CD4-positive, alpha-beta T cell (primary cell): ENCODE measurements at regions not wholly inside any gene's neighbourhood (a gene's known extent, or its start where the extent isn't known, plus 50 kb on each side); places are given as distances from the start of the nearest gene placed in this dataset.

ENCODE experiments used
- ATAC-seq: fragments of 200-7000 bp; cut with Tn5 transposase; one replicate; pipeline ENCODE4 v1.10.0; 2022; ENCODE audit warnings: mild to moderate bottlenecking; ENCODE audit not compliant: poor library complexity
- CTCF ChIA-PET: fragments of 350-600 bp; sonication (Branson Sonifier 250); formaldehyde crosslinking; loops from one replicate; lab custom pipeline; 2021; ENCODE audit warnings: antibody characterized with exemption, inconsistent platforms; lab: Charles Lee
- POLR2A ChIA-PET: fragments of 350-600 bp; sonication (Branson Sonifier 250); formaldehyde crosslinking; loops from one replicate; lab custom pipeline; 2021; ENCODE audit warnings: antibody characterized with exemption, inconsistent platforms; lab: Charles Lee
- DNase-seq, 14 experiments: peaks; one replicate each; pipeline ENCODE4 v3.0.0-alpha.2; 2013 to 2020; ENCODE audit warnings: mixed read lengths in 2 of 14
- H3K27ac ChIP-seq, 2 donors: one replicate each; pipeline versions ENCODE4 v1.5.1 to v1.7.0; 2013; ENCODE audit warnings: low read length in 2 of 2, low read depth in 1 of 2, mild to moderate bottlenecking in 1 of 2
- H3K27me3 ChIP-seq, 2 experiments: 1 replicate in 1 of 2; 2 replicates in 1 of 2; pipeline versions ENCODE4 v1.6.1 to v1.7.0; 2013; ENCODE audit warnings: low read length in 2 of 2, control low read depth in 1 of 2, mild to moderate bottlenecking in 1 of 2, moderate library complexity in 1 of 2; ENCODE audit not compliant: insufficient read depth in 2 of 2, control insufficient read depth in 1 of 2
- H3K36me3 ChIP-seq: one replicate; pipeline ENCODE4 v1.6.1; 2013; ENCODE audit warnings: low read length, control low read depth; ENCODE audit not compliant: insufficient read depth
- H3K4me1 ChIP-seq: one replicate; pipeline ENCODE4 v1.6.1; 2013; ENCODE audit warnings: low read length, control low read depth; ENCODE audit not compliant: insufficient read depth
- H3K4me3 ChIP-seq: one replicate; pipeline ENCODE4 v1.5.1; 2013; ENCODE audit warnings: mild to moderate bottlenecking, low read length, moderate library complexity
- H3K9me3 ChIP-seq, 2 experiments: 1 replicate in 1 of 2; 2 replicates in 1 of 2; pipeline versions ENCODE4 v1.6.1 to v1.7.0; 2013; ENCODE audit warnings: low read length in 2 of 2, mild to moderate bottlenecking in 2 of 2, control low read depth in 1 of 2, moderate library complexity in 1 of 2; ENCODE audit not compliant: control insufficient read depth in 1 of 2, insufficient read depth in 1 of 2
- H3K27ac Mint-ChIP-seq: one replicate; pipeline ENCODE4 v1.8.0; 2020; ENCODE audit warnings: mixed read lengths
- H3K27me3 Mint-ChIP-seq: one replicate; pipeline ENCODE4 v1.8.0; 2021; ENCODE audit warnings: mixed read lengths
- H3K36me3 Mint-ChIP-seq: one replicate; pipeline ENCODE4 v1.8.0; 2021; ENCODE audit warnings: low read depth, mixed read lengths
- H3K4me1 Mint-ChIP-seq: one replicate; pipeline ENCODE4 v1.8.0; 2021; ENCODE audit warnings: low read depth, mixed read lengths
- H3K4me3 Mint-ChIP-seq: one replicate; pipeline ENCODE4 v1.8.0; 2020; ENCODE audit warnings: mild to moderate bottlenecking, mixed read lengths
- H3K9me3 Mint-ChIP-seq: one replicate; pipeline ENCODE4 v1.8.0; 2020; ENCODE audit warnings: mixed read lengths
- intact Hi-C, 2 experiments: fragments of 100-400 bp; cut with DNase I in 1 of 2; cut with micrococcal nuclease in 1 of 2; formaldehyde crosslinking; loops; one replicate each; pipeline versions ENCODE4 v1.15.1 to v1.9.0; 2023 to 2025; cut with DNase I, micrococcal nuclease
- TF ChIP-seq, protein P1 (sequence below): fragments of 200-600 bp; IDR thresholded peaks from one replicate; pipeline ENCODE4 v1.8.0; 2022; ENCODE audit warnings: antibody characterized with exemption, mild to moderate bottlenecking

DNA sequence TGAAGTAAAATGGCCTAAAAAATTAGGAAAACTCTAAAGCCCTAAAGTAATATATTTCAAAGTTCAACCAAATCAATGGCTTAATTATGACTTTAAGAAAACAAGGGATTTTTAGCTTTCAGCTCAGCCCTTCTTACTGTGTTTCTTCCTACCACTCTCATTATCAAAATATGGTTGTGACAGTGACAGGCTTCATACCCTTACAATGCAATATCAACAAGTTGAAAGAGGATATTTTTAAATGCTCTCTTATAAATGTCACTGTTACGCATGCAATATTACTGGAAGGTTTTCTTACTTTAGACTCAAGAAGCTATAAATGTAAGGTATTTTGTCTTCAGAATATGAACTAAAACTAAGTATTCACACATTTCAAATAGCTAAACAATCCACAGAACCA lies 1225.7 kb upstream of the MIR17HG start:
- Mint-ChIP-seq H3K36me3 (no peaks in the 10 kb centered on the region), H3K27me3 (no peaks in the 10 kb centered on the region), H3K27ac (no peak overlapping the region), H3K4me3 (no peak overlapping the region), H3K4me1 (no peaks in the 10 kb centered on the region), H3K9me3 (peaks cover 10% of the 10 kb centered on the region)
- ATAC-seq, result no peak
- H3K36me3 ChIP-seq, result no peaks in the 10 kb centered on the region
- no peak overlapping the region for H3K4me3 ChIP-seq
- H3K27me3 ChIP-seq, result no peaks in the 10 kb centered on the region
- H3K4me1 ChIP-seq, result no peaks in the 10 kb centered on the region
- CTCF ChIA-PET, result no interaction called here
- TF ChIP-seq, protein P1, sequence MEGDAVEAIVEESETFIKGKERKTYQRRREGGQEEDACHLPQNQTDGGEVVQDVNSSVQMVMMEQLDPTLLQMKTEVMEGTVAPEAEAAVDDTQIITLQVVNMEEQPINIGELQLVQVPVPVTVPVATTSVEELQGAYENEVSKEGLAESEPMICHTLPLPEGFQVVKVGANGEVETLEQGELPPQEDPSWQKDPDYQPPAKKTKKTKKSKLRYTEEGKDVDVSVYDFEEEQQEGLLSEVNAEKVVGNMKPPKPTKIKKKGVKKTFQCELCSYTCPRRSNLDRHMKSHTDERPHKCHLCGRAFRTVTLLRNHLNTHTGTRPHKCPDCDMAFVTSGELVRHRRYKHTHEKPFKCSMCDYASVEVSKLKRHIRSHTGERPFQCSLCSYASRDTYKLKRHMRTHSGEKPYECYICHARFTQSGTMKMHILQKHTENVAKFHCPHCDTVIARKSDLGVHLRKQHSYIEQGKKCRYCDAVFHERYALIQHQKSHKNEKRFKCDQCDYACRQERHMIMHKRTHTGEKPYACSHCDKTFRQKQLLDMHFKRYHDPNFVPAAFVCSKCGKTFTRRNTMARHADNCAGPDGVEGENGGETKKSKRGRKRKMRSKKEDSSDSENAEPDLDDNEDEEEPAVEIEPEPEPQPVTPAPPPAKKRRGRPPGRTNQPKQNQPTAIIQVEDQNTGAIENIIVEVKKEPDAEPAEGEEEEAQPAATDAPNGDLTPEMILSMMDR, result no peak
- no peak overlapping the region for H3K27ac ChIP-seq
- intact Hi-C loops, result no loop called here
- no peak for DNase-seq
- POLR2A ChIA-PET, result no interaction called here
- H3K9me3 ChIP-seq, result peaks cover 0 to 4% of the 10 kb centered on the region in 2 experiments

- Mint-ChIP-seq H3K27ac (no peak overlapping the region), H3K27me3 (no peaks in the 10 kb centered on the region), H3K36me3 (no peaks in the 10 kb centered on the region), H3K4me3 (no peak overlapping the region), H3K9me3 (peaks cover 10% of the 10 kb centered on the region), H3K4me1 (no peaks in the 10 kb centered on the region)
- Histone ChIP-seq H3K27ac (no peak overlapping the region), H3K4me1 (no peaks in the 10 kb centered on the region), H3K27me3 (no peaks in the 10 kb centered on the region), H3K9me3 (peaks cover 0 to 4% of the 10 kb centered on the region in 2 experiments), H3K4me3 (no peak overlapping the region), H3K36me3 (no peaks in the 10 kb centered on the region)
- DNase-seq (no peak), ATAC-seq (no peak)
- CTCF ChIA-PET, result no interaction called here
- TF ChIP-seq, protein P1, result no peak
- POLR2A ChIA-PET, result no interaction called here
- intact Hi-C loops, result no loop called here
Observed at GRCh38 chr13:90122531-90122930, 1225.0 kb upstream of the MIR17HG start.

GRCh38 chr13:90135558-90135957 lies 1211.9 kb upstream of the MIR17HG start:
- DNase-seq (no peak), ATAC-seq (no peak)
- Histone ChIP-seq H3K4me3 (no peak overlapping the region), H3K9me3 (peaks cover 0 to 9% of the 10 kb centered on the region in 2 experiments), H3K27ac (no peak overlapping the region), H3K4me1 (no peaks in the 10 kb centered on the region), H3K36me3 (no peaks in the 10 kb centered on the region), H3K27me3 (no peaks in the 10 kb centered on the region)
- Mint-ChIP-seq H3K27ac (no peak overlapping the region), H3K4me1 (no peaks in the 10 kb centered on the region), H3K9me3 (peaks cover 4% of the 10 kb centered on the region), H3K4me3 (no peak overlapping the region), H3K27me3 (no peaks in the 10 kb centered on the region), H3K36me3 (no peaks in the 10 kb centered on the region)
- intact Hi-C loops, result no loop called here
- CTCF ChIA-PET, result no interaction called here
- POLR2A ChIA-PET, result no interaction called here
- TF ChIP-seq, protein P1, result no peak
